A673 (cell line): ENCODE measurements at regions not wholly inside any gene's neighbourhood (a gene's known extent, or its start where the extent isn't known, plus 50 kb on each side); places are given as distances from the start of the nearest gene placed in this dataset.

Experiments
- BruUV-seq: library from RNA; stranded (reverse); fragments of 400-500 nt; replicated peaks from 2 replicates; lab custom pipeline; 2021; lab: Mats Ljungman, UMichigan
- CTCF ChIA-PET: fragments of 300-600 bp; sonication (Branson Sonifier 250); formaldehyde crosslinking; loops from one replicate; lab custom pipeline; 2022; ENCODE audit warnings: antibody characterized with exemption; lab: Charles Lee
- POLR2A ChIA-PET: fragments of 300-600 bp; sonication (Branson Sonifier 250); formaldehyde crosslinking; loops from one replicate; lab custom pipeline; 2022; ENCODE audit warnings: antibody characterized with exemption; ENCODE audit not compliant: low non-redundant PET; lab: Charles Lee
- DNase-seq: peaks from one replicate; pipeline ENCODE4 v3.0.0-alpha.2; 2015; ENCODE audit warnings: low spot score
- H3K27ac ChIP-seq: fragments of 200-600 bp; sonication (generic); 2 replicates; pipeline ENCODE4 v1.5.1; 2016; ENCODE audit warnings: mixed run types, low read depth, mild to moderate bottlenecking, mixed read lengths, antibody characterized with exemption, low read length; ENCODE audit not compliant: poor library complexity, severe bottlenecking
- H3K27me3 ChIP-seq: fragments of 200-600 bp; sonication (generic); replicated peaks from 2 replicates; pipeline ENCODE4 v1.6.1; 2017; ENCODE audit warnings: mixed run types, low read depth, mild to moderate bottlenecking, mixed read lengths, antibody characterized with exemption, low read length; ENCODE audit not compliant: insufficient read depth, poor library complexity
- H3K36me3 ChIP-seq: fragments of 200-600 bp; sonication (generic); 2 replicates; pipeline ENCODE4 v1.6.1; 2016; ENCODE audit warnings: mixed run types, mild to moderate bottlenecking, mixed read lengths, antibody characterized with exemption, low read length; ENCODE audit not compliant: insufficient read depth, poor library complexity, severe bottlenecking
- H3K4me1 ChIP-seq: fragments of 200-600 bp; sonication (generic); 2 replicates; pipeline ENCODE4 v1.6.1; 2017; ENCODE audit warnings: mixed run types, mild to moderate bottlenecking, mixed read lengths, antibody characterized with exemption, low read length; ENCODE audit not compliant: insufficient read depth, poor library complexity, severe bottlenecking
- H3K4me3 ChIP-seq: fragments of 200-600 bp; sonication (generic); 2 replicates; pipeline ENCODE4 v1.5.1; 2016; ENCODE audit warnings: low read depth, mixed run types, mild to moderate bottlenecking, mixed read lengths, low read length; ENCODE audit not compliant: poor library complexity, severe bottlenecking
- H3K9me3 ChIP-seq: fragments of 200-600 bp; sonication (generic); 2 replicates; pipeline ENCODE4 v1.6.1; 2016; ENCODE audit warnings: mixed run types, low read depth, mild to moderate bottlenecking, mixed read lengths, antibody characterized with exemption, low read length; ENCODE audit not compliant: poor library complexity, severe bottlenecking
- CTCF ChIP-seq: fragments of 300-800, 200-600 bp; sonication (generic); conservative IDR thresholded peaks from 2 replicates; pipeline ENCODE4 v1.5.1; 2017; ENCODE audit warnings: low read depth, mild to moderate bottlenecking, antibody characterized with exemption, low read length, moderate library complexity, mixed read lengths
- EZH2 ChIP-seq: fragments of 200-600 bp; sonication (generic); IDR thresholded peaks from 2 replicates; pipeline ENCODE4 v1.6.1; 2017; ENCODE audit warnings: borderline replicate concordance, low read depth, mild to moderate bottlenecking, mixed read lengths, antibody characterized with exemption, low read length; ENCODE audit not compliant: poor library complexity, severe bottlenecking
- intact Hi-C: fragments of 100-400 bp; cut with micrococcal nuclease; formaldehyde crosslinking; loops from one replicate; pipeline ENCODE4 v1.10.0; 2022; ENCODE audit not compliant: unreplicated experiment

DNA sequence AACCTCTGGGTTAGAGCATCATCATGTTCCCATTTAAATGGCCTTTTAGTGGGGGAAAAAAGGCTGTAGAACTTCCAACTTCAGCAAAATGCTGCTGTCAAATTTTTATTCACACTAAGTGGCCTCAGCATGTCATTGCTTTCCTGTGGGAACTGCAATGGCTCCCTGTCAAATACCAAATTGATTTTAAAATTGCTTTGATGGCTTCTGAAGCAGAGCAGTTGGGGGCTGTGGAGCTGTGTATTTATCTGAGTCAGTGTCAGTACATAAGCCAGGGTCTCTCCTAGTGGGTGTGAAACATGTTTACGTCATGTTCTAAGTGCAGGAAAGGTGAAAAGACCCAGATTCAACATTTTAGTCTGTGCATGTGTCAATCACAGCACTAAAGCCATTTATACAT is 171.3 kb downstream of the CDH19 start:
- Histone ChIP-seq H3K36me3 (no peaks in the 10 kb centered on the region), H3K9me3 (no peaks in the 10 kb centered on the region), H3K27me3 (no peaks in the 10 kb centered on the region), H3K4me1 (no peaks in the 10 kb centered on the region), H3K4me3 (no peak overlapping the region), H3K27ac (no peak overlapping the region)
- DNase-seq, result no peak
- no peak for TF ChIP-seq CTCF
- TF ChIP-seq EZH2, result no peak
- POLR2A ChIA-PET, result no interaction called here
- intact Hi-C loops, result no loop called here
- no TSS peak for BruUV-seq
- CTCF ChIA-PET, result no interaction called here

GRCh38 chr18:66428795-66429194 is 175.1 kb downstream of the CDH19 start:
- no peaks in the 10 kb centered on the region for H3K4me1 ChIP-seq
- no peak for TF ChIP-seq CTCF
- no peak for TF ChIP-seq EZH2
- H3K27ac ChIP-seq, result no peak overlapping the region
- H3K36me3 ChIP-seq, result no peaks in the 10 kb centered on the region
- no peaks in the 10 kb centered on the region for H3K27me3 ChIP-seq
- CTCF ChIA-PET, result no interaction called here
- no TSS peak for BruUV-seq
- no peak overlapping the region for H3K4me3 ChIP-seq
- no peaks in the 10 kb centered on the region for H3K9me3 ChIP-seq
- POLR2A ChIA-PET, result no interaction called here
- DNase-seq, result no peak
- intact Hi-C loops, result no loop called here

GRCh38 chr18:66419400-66419799 is 184.5 kb downstream of the CDH19 start:
- CTCF ChIA-PET, result no interaction called here
- no peaks in the 10 kb centered on the region for H3K27me3 ChIP-seq
- H3K36me3 ChIP-seq, result no peaks in the 10 kb centered on the region
- intact Hi-C loops, result no loop called here
- no peak for DNase-seq
- no peak overlapping the region for H3K4me3 ChIP-seq
- H3K9me3 ChIP-seq, result no peaks in the 10 kb centered on the region
- POLR2A ChIA-PET, result no interaction called here
- BruUV-seq, result no TSS peak
- no peaks in the 10 kb centered on the region for H3K4me1 ChIP-seq
- TF ChIP-seq CTCF (no peak), EZH2 (no peak)
- H3K27ac ChIP-seq, result no peak overlapping the region
